Panc1 (cell line): ENCODE measurements at regions not wholly inside any gene's neighbourhood (a gene's known extent, or its start where the extent isn't known, plus 50 kb on each side); places are given as distances from the start of the nearest gene placed in this dataset.

Source experiments
- ATAC-seq: fragments of 200-7000 bp; cut with Tn5 transposase; 2 replicates; pipeline ENCODE4 v1.9.1; 2020; ENCODE audit warnings: mild to moderate bottlenecking, moderate library complexity
- BruUV-seq: library from RNA; stranded (reverse); fragments of 400-500 nt; replicated peaks from 2 replicates; lab custom pipeline; 2021; lab: Mats Ljungman, UMichigan
- CTCF ChIA-PET: fragments of 300-600 bp; sonication (Branson Sonifier 250); formaldehyde crosslinking; loops from one replicate; lab custom pipeline; 2022; ENCODE audit warnings: antibody characterized with exemption; lab: Charles Lee
- POLR2A ChIA-PET: fragments of 300-600 bp; sonication (Branson Sonifier 250); formaldehyde crosslinking; loops from one replicate; lab custom pipeline; 2022; ENCODE audit warnings: antibody characterized with exemption; lab: Charles Lee
- DNase-seq: peaks from one replicate; pipeline ENCODE4 v3.0.0-alpha.2; 2010; ENCODE audit warnings: low read depth, low spot score
- H3K27ac ChIP-seq: 2 replicates; pipeline ENCODE4 v1.5.1; 2011; ENCODE audit warnings: mild to moderate bottlenecking, low read length, inconsistent platforms
- H3K27me3 ChIP-seq: fragments of 200-500 bp; sonication (Bioruptor generic); 2 replicates; pipeline ENCODE4 v1.6.0; 2014; ENCODE audit warnings: low read length, inconsistent platforms; ENCODE audit not compliant: control insufficient read depth, insufficient read depth
- H3K36me3 ChIP-seq: fragments of 200-500 bp; sonication (Bioruptor generic); 2 replicates; pipeline ENCODE4 v1.5.1; 2014; ENCODE audit warnings: inconsistent platforms, mild to moderate bottlenecking, low read length, moderate library complexity; ENCODE audit not compliant: control insufficient read depth, insufficient read depth
- H3K4me1 ChIP-seq: 2 replicates; pipeline ENCODE4 v1.5.1; 2011; ENCODE audit warnings: inconsistent platforms, mild to moderate bottlenecking, low read length, moderate library complexity; ENCODE audit not compliant: control insufficient read depth, insufficient read depth
- H3K4me3 ChIP-seq, 2 experiments: 2 replicates each; pipeline ENCODE4 v1.5.1; 2011 to 2012; ENCODE audit warnings: low read depth in 2 of 2, low read length in 2 of 2, mild to moderate bottlenecking in 2 of 2, inconsistent platforms in 1 of 2, moderate library complexity in 1 of 2
- H3K9me3 ChIP-seq: fragments of 200-500 bp; sonication (Bioruptor generic); 2 replicates; pipeline ENCODE4 v1.5.1; 2014; ENCODE audit warnings: low read depth, mild to moderate bottlenecking, inconsistent platforms, low read length, moderate library complexity; ENCODE audit not compliant: control insufficient read depth, insufficient read depth
- CTCF ChIP-seq: fragments of 450-650 bp; IDR thresholded peaks from 2 replicates; pipeline ENCODE4 v1.5.1; 2017; ENCODE audit warnings: mild to moderate bottlenecking
- POLR2AphosphoS5 ChIP-seq: IDR thresholded peaks from 2 replicates; pipeline ENCODE4 v1.6.1; 2012; ENCODE audit warnings: mild to moderate bottlenecking, low read depth, low read length, moderate library complexity
- REST ChIP-seq, 2 experiments: IDR thresholded peaks; 2 replicates each; pipeline ENCODE4 v1.6.1; 2011 to 2012; ENCODE audit warnings: low read depth in 2 of 2, control low read depth in 1 of 2, low read length in 1 of 2, mild to moderate bottlenecking in 1 of 2, moderate library complexity in 1 of 2; ENCODE audit not compliant: insufficient read depth in 1 of 2
- SIN3A ChIP-seq: IDR thresholded peaks from 2 replicates; pipeline ENCODE4 v1.6.1; 2012; ENCODE audit warnings: low read depth, mild to moderate bottlenecking, low read length, moderate library complexity, borderline replicate concordance; ENCODE audit not compliant: insufficient read depth
- TCF7L2 ChIP-seq: IDR thresholded peaks from 2 replicates; pipeline ENCODE4 v1.6.1; 2011; ENCODE audit warnings: mild to moderate bottlenecking, low read depth, low read length, inconsistent platforms
- in situ Hi-C: cut with HindIII; loops from 2 replicates; pipeline ENCODE4 v1.10.0; 2016; ENCODE audit warnings: low sequenced_read_pairs, low pct_unique_long_range_greater_than_20kb
- intact Hi-C: fragments of 100-400 bp; cut with micrococcal nuclease; formaldehyde crosslinking; loops from one replicate; pipeline ENCODE4 v1.10.0; 2022; ENCODE audit not compliant: unreplicated experiment

GRCh38 chr12:88960213-88960878 is 380.1 kb upstream of the KITLG start:
- no peaks in the 10 kb centered on the region; the same call in 1 of the 2 replicates for H3K36me3 ChIP-seq
- intact Hi-C loops (no loop called here), in situ Hi-C loops (no loop called here)
- no peak overlapping the region for H3K4me3 ChIP-seq
- H3K27ac ChIP-seq: no peak overlapping the region
- TF ChIP-seq CTCF (no peak), POLR2AphosphoS5 (no peak), REST (IDR thresholded peaks at IDR 0.05; ENCODE audit: insufficient read depth in 1 of 2, low read depth in 2 of 2, low read length in 1 of 2) (no peak), TCF7L2 (no peak), SIN3A (no peak)
- ATAC-seq (no peak), DNase-seq (no peak)
- no peaks in the 10 kb centered on the region for H3K9me3 ChIP-seq
- H3K4me1 ChIP-seq: no peaks in the 10 kb centered on the region; the same call in 1 of the 2 replicates
- H3K27me3 ChIP-seq: no peaks in the 10 kb centered on the region
- CTCF ChIA-PET: no interaction called here
- no TSS peak for BruUV-seq
- POLR2A ChIA-PET: no interaction called here

- no peak for ATAC-seq
- H3K36me3 ChIP-seq: no peaks in the 10 kb centered on the region; the same call in 1 of the 2 replicates
- ChIA-PET POLR2A (no interaction called here), CTCF (no interaction called here)
- DNase-seq: no peak
- intact Hi-C loops: no loop called here
- H3K27ac ChIP-seq: no peak overlapping the region
- TF ChIP-seq SIN3A: no peak
- TF ChIP-seq CTCF: no peak
- TF ChIP-seq TCF7L2: no peak
- no peak for TF ChIP-seq REST (IDR thresholded peaks at IDR 0.05; ENCODE audit: insufficient read depth in 1 of 2, low read depth in 2 of 2, low read length in 1 of 2)
- TF ChIP-seq POLR2AphosphoS5: no peak
- H3K27me3 ChIP-seq: no peaks in the 10 kb centered on the region
- H3K9me3 ChIP-seq: no peaks in the 10 kb centered on the region
- no peak overlapping the region for H3K4me3 ChIP-seq
- no TSS peak for BruUV-seq
- no peaks in the 10 kb centered on the region; the same call in 1 of the 2 replicates for H3K4me1 ChIP-seq
- in situ Hi-C loops: no loop called here
These were observed 378.7 kb upstream of the KITLG start for GRCh38 chr12:88958946-88959345.
